Fibroblast of lung (primary cell): ENCODE measurements at regions not wholly inside any gene's neighbourhood (a gene's known extent, or its start where the extent isn't known, plus 50 kb on each side); places are given as distances from the start of the nearest gene placed in this dataset.
A peak's percentile ranks its signal among the peaks of the same experiment; 100 is the strongest.
"Not testable (repeated sequence)": the region's sequence is repeated elsewhere in the genome, so short reads cannot be mapped to it uniquely, and the experiment has no call there.

Source experiments
- DNase-seq, 2 donors: peaks; one replicate each; pipeline versions ENCODE4 v3.0.0 to v3.0.0-alpha.2; 2010; ENCODE audit warnings: low read depth in 2 of 2
- H2AFZ ChIP-seq: 2 replicates; pipeline ENCODE4 v1.5.1; 2012; ENCODE audit warnings: low read length, control low read depth, inconsistent platforms
- H3K27ac ChIP-seq: 2 replicates; pipeline ENCODE4 v1.5.1; 2011; ENCODE audit warnings: low read length, control low read depth; ENCODE audit not compliant: insufficient read depth
- H3K27me3 ChIP-seq: 2 replicates; pipeline ENCODE4 v1.5.1; 2011; ENCODE audit warnings: mild to moderate bottlenecking, low read length; ENCODE audit not compliant: control insufficient read depth, insufficient read depth
- H3K36me3 ChIP-seq: 2 replicates; pipeline ENCODE4 v1.5.1; 2011; ENCODE audit warnings: low read length; ENCODE audit not compliant: control insufficient read depth, insufficient read depth
- H3K4me1 ChIP-seq: 2 replicates; pipeline ENCODE4 v1.5.1; 2011; ENCODE audit warnings: low read length; ENCODE audit not compliant: control insufficient read depth, insufficient read depth; ENCODE audit errors: extremely low read depth
- H3K4me2 ChIP-seq: 2 replicates; pipeline ENCODE4 v1.5.1; 2011; ENCODE audit warnings: low read length, control low read depth; ENCODE audit not compliant: insufficient read depth; ENCODE audit errors: extremely low read depth
- H3K4me3 ChIP-seq, 4 experiments: fragments of 200-600 bp in 1 of 4; sonication (generic) in 1 of 4; replicated peaks in 1 of 4; 2 replicates each; pipeline ENCODE4 v1.5.1; 2011 to 2016; ENCODE audit warnings: low read length in 4 of 4, low read depth in 3 of 4, mild to moderate bottlenecking in 3 of 4, control low read depth in 2 of 4, inconsistent platforms in 1 of 4, mixed read lengths in 1 of 4; ENCODE audit not compliant: insufficient read depth in 1 of 4; ENCODE audit errors: control extremely low read depth in 1 of 4
- H3K79me2 ChIP-seq: 2 replicates; pipeline ENCODE4 v1.5.1; 2012; ENCODE audit warnings: mild to moderate bottlenecking, low read length, inconsistent platforms; ENCODE audit not compliant: control insufficient read depth, insufficient read depth
- H3K9ac ChIP-seq: 2 replicates; pipeline ENCODE4 v1.5.1; 2011; ENCODE audit warnings: mild to moderate bottlenecking, low read length, control low read depth; ENCODE audit not compliant: insufficient read depth
- H3K9me3 ChIP-seq: 2 replicates; pipeline ENCODE4 v1.5.1; 2012; ENCODE audit warnings: low read depth, low read length; ENCODE audit not compliant: control insufficient read depth, insufficient read depth
- H4K20me1 ChIP-seq: 2 replicates; pipeline ENCODE4 v1.5.1; 2011; ENCODE audit warnings: low read length; ENCODE audit not compliant: control insufficient read depth, insufficient read depth; ENCODE audit errors: extremely low read depth
- CTCF ChIP-seq, 2 donors: IDR thresholded peaks in 1 of 2; conservative IDR thresholded peaks in 1 of 2; 1 replicate in 1 of 2; 2 replicates in 1 of 2; pipeline ENCODE4 v1.5.1; 2011 to 2012; ENCODE audit warnings: low read length in 2 of 2, control low read depth in 1 of 2, inconsistent platforms in 1 of 2, low read depth in 1 of 2, mild to moderate bottlenecking in 1 of 2
- EZH2 ChIP-seq: IDR thresholded peaks from 2 replicates; pipeline ENCODE4 v1.5.1; 2012; ENCODE audit warnings: low read length, control low read depth, mild to moderate bottlenecking; ENCODE audit errors: missing control alignments

GRCh38 chr3:90069748-90070147 lies 962.3 kb downstream of the EPHA3 start:
- TF ChIP-seq CTCF (conservative IDR thresholded peaks at IDR 0.05 in 1 of 2, IDR thresholded peaks at IDR 0.05 in 1 of 2; ENCODE audit: low read depth in 1 of 2, low read length in 2 of 2): no peak
- no peak for TF ChIP-seq EZH2
- Histone ChIP-seq H3K27me3 (no peaks in the 10 kb centered on the region), H3K9ac (no peak overlapping the region), H2AFZ (no peak overlapping the region), H3K79me2 (no peaks in the 10 kb centered on the region), H3K9me3 (no peaks in the 10 kb centered on the region), H3K4me3 (no peak overlapping the region), H3K4me2 (no peak overlapping the region), H3K27ac (no peak overlapping the region), H4K20me1 (no peaks in the 10 kb centered on the region), H3K4me1 (no peaks in the 10 kb centered on the region), H3K36me3 (no peaks in the 10 kb centered on the region)
- peak in 1 of 2 donors; percentile 41 for DNase-seq

- no peaks in the 10 kb centered on the region for H3K79me2 ChIP-seq
- no peak overlapping the region for H3K27ac ChIP-seq
- no peaks in the 10 kb centered on the region for H3K4me1 ChIP-seq
- no peak overlapping the region for H3K4me3 ChIP-seq
- no peaks in the 10 kb centered on the region for H3K9me3 ChIP-seq
- no peak overlapping the region for H3K4me2 ChIP-seq
- DNase-seq: no peak
- no peak for TF ChIP-seq CTCF (conservative IDR thresholded peaks at IDR 0.05 in 1 of 2, IDR thresholded peaks at IDR 0.05 in 1 of 2; ENCODE audit: low read depth in 1 of 2, low read length in 2 of 2)
- no peak for TF ChIP-seq EZH2
- H3K36me3 ChIP-seq: no peaks in the 10 kb centered on the region
- H3K9ac ChIP-seq: no peak overlapping the region
- no peaks in the 10 kb centered on the region for H3K27me3 ChIP-seq
- H4K20me1 ChIP-seq: no peaks in the 10 kb centered on the region
- H2AFZ ChIP-seq: no peak overlapping the region
These were observed 968.7 kb downstream of the EPHA3 start for GRCh38 chr3:90076136-90076535.

- no peak overlapping the region for H3K27ac ChIP-seq
- H3K79me2 ChIP-seq: no peaks in the 10 kb centered on the region
- H3K4me1 ChIP-seq: no peaks in the 10 kb centered on the region
- H3K4me3 ChIP-seq: no peak overlapping the region
- H3K9me3 ChIP-seq: no peaks in the 10 kb centered on the region
- DNase-seq: no peak
- no peak overlapping the region for H3K9ac ChIP-seq
- no peaks in the 10 kb centered on the region for H4K20me1 ChIP-seq
- H3K36me3 ChIP-seq: no peaks in the 10 kb centered on the region
- no peak overlapping the region for H3K4me2 ChIP-seq
- no peaks in the 10 kb centered on the region for H3K27me3 ChIP-seq
- no peak overlapping the region for H2AFZ ChIP-seq
- no peak for TF ChIP-seq EZH2
- TF ChIP-seq CTCF (conservative IDR thresholded peaks at IDR 0.05 in 1 of 2, IDR thresholded peaks at IDR 0.05 in 1 of 2; ENCODE audit: low read depth in 1 of 2, low read length in 2 of 2): no peak
These were observed 973.6 kb downstream of the EPHA3 start for GRCh38 chr3:90080988-90081387.

- H3K4me2 ChIP-seq, H3K9ac ChIP-seq, H3K27ac ChIP-seq, H3K36me3 ChIP-seq, H3K4me1 ChIP-seq, DNase-seq, H3K4me3 ChIP-seq, H4K20me1 ChIP-seq, H3K79me2 ChIP-seq, H3K9me3 ChIP-seq, H2AFZ ChIP-seq, H3K27me3 ChIP-seq: not testable (repeated sequence)
These were observed 978.9 kb downstream of the EPHA3 start for GRCh38 chr3:90086297-90086696.
